IPS DF 4.7 (cell line): ENCODE measurements at regions not wholly inside any gene's neighbourhood (a gene's known extent, or its start where the extent isn't known, plus 50 kb on each side); places are given as distances from the start of the nearest gene placed in this dataset.
"Not testable (repeated sequence)": the region's sequence is repeated elsewhere in the genome, so short reads cannot be mapped to it uniquely, and the experiment has no call there.

Source experiments
- DNase-seq: peaks from one replicate; pipeline ENCODE4 v3.0.0-alpha.2; 2013; ENCODE audit warnings: low spot score; ENCODE audit errors: extremely low read depth

- no peak for DNase-seq
Observed at GRCh38 chr10:80946957-80947726, 409.4 kb downstream of the SH2D4B start.

GRCh38 chr10:80949785-80950184 lies 412.1 kb downstream of the SH2D4B start:
- no peak for DNase-seq

- no peak for DNase-seq
Observed at GRCh38 chr10:80952436-80952835, 414.7 kb downstream of the SH2D4B start.

GRCh38 chr10:80957161-80957560 lies 419.5 kb downstream of the SH2D4B start:
- no peak for DNase-seq

- DNase-seq, result no peak
Observed at GRCh38 chr10:80964179-80964578, 426.5 kb downstream of the SH2D4B start.

- DNase-seq, result no peak
Observed at GRCh38 chr10:80964955-80965614, 427.4 kb downstream of the SH2D4B start.

GRCh38 chr10:80966326-80966986 lies 428.8 kb downstream of the SH2D4B start:
- DNase-seq, result no peak

- DNase-seq, result not testable (repeated sequence)
Observed at GRCh38 chr10:80967357-80967756, 429.7 kb downstream of the SH2D4B start.

GRCh38 chr10:80968903-80969302 lies 431.2 kb downstream of the SH2D4B start:
- no peak for DNase-seq

- DNase-seq, result no peak
Observed at GRCh38 chr10:80971461-80971860, 433.8 kb downstream of the SH2D4B start.

- DNase-seq, result no peak
Observed at GRCh38 chr10:80976658-80977057, 439.0 kb downstream of the SH2D4B start.

GRCh38 chr10:80985102-80985501 lies 447.4 kb downstream of the SH2D4B start:
- DNase-seq, result no peak

GRCh38 chr10:80986596-80986995 lies 448.9 kb downstream of the SH2D4B start:
- DNase-seq, result no peak

GRCh38 chr10:80988755-80989154 lies 451.1 kb downstream of the SH2D4B start:
- DNase-seq, result no peak

GRCh38 chr10:80996615-80997193 lies 459.0 kb downstream of the SH2D4B start:
- no peak for DNase-seq

GRCh38 chr10:81000781-81001180 lies 463.1 kb downstream of the SH2D4B start:
- no peak for DNase-seq

- DNase-seq, result no peak
Observed at GRCh38 chr10:81002382-81002781, 464.7 kb downstream of the SH2D4B start.

- DNase-seq, result no peak
Observed at GRCh38 chr10:81007872-81008271, 470.2 kb downstream of the SH2D4B start.

GRCh38 chr10:81008726-81009125 lies 471.0 kb downstream of the SH2D4B start:
- no peak for DNase-seq

- no peak for DNase-seq
Observed at GRCh38 chr10:81009296-81009695, 471.6 kb downstream of the SH2D4B start.

GRCh38 chr10:81013771-81014170 lies 476.1 kb downstream of the SH2D4B start:
- no peak for DNase-seq
